HG02840 (cell line): ENCODE measurements at regions not wholly inside any gene's neighbourhood (a gene's known extent, or its start where the extent isn't known, plus 50 kb on each side); places are given as distances from the start of the nearest gene placed in this dataset.
"Not testable (repeated sequence)": the region's sequence is repeated elsewhere in the genome, so short reads cannot be mapped to it uniquely, and the experiment has no call there.

ENCODE experiments used
- ATAC-seq: cut with Tn5 transposase; IDR thresholded peaks from one replicate; pipeline ENCODE4 v1.9.1; 2021; ENCODE audit warnings: mild to moderate bottlenecking, moderate library complexity, moderate number of reproducible peaks; ENCODE audit not compliant: unreplicated experiment, low FRiP score

GRCh38 chr4:141503260-141503659 is 133.1 kb upstream of the IL15 start:
- ATAC-seq, result no peak

DNA sequence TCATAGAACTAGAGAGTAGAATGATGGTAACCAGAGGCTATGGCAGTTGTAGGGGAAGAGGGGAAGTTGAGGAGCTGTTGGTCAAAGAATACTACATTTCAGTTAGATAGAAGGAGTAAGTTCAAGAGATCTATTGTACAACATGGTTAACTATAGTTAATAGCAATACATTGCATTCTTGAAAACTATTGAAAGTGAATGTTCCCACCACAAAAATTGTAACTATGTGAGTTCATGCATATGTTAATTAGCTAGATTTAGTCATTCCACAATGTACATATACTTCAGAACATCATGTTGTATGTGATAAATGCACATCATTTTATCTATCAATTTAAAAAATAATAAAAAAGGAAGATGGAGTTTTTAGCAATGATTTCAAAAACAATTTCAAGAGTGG is 125.3 kb upstream of the IL15 start:
- no peak for ATAC-seq

DNA sequence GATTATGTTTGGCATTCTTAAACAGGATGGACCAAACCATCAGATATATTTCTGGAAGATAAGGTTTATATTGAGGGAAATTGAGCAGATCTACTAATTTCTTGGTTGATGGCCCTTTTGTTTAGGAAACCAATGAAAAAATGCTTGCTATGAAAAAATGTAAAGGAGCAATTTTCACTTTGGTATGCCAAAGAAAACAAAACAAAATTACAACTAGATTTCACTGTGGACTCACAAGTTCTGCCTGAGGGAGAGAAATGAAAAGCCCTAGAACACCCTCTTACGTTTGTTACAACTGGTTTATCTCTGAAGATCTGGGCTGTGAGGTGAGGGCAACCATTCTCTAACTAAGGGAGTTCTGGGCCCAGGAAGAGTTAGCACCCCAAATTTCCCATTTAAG is 122.5 kb upstream of the IL15 start:
- no peak for ATAC-seq

GRCh38 chr4:141518222-141518621 is 118.2 kb upstream of the IL15 start:
- ATAC-seq, result no peak

DNA sequence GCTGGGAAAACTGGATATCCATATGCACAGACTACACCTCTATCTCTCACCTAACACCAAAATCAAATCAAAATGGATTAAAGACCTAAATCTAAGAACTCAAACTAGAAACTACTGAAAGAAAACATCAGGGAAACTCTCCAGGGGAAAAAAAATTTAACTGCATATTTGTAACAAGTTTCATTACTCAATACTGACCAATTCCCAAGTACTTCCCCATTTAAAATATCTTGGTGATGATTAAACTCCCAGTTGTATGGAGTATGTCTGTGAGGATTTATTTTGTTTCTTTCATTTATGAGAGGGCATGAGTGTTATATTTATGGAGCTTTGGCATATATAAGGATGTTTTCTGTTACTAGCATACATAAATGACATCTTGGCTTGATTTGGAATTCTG is 112.3 kb upstream of the IL15 start:
- ATAC-seq, result no peak

DNA sequence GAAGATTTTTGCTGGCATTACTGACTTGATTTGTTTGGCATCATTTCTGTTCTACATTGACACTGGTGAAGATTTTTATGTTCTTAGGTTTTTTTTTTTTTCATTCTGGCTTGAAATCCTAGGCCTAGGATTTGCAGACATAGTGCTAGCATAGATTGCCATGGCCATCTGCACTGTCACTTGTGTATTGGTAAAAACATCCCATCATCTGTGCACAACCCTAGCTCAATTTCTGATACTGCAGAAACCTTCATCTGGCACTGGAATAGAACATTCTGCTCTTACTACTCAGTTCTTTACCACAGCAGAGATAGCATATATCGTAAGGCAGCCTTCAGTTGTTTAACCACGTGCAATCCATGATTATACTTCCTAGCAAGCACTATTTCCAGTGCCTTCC is 111.5 kb upstream of the IL15 start:
- no peak for ATAC-seq

DNA sequence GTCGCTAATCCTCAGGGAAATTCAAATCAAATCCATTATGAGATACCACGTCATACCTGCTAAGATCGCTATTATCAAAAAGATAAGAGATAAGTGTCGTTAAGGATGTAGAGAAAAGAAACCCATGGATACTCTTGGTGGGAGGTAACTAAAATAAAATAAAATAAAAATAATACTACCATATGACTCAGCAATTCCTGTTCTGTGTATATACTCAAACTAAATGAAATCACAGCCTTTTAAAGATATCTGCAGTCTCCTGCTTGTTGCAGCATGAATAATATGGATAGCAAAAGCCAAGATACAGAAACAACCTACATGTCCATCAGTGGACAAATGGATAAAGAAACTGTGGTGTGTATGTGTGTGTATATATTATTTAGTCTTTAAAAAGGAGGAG is 105.8 kb upstream of the IL15 start:
- ATAC-seq, result no peak

- no peak for ATAC-seq
Measured at GRCh38 chr4:141534985-141535384, 101.4 kb upstream of the IL15 start.

DNA sequence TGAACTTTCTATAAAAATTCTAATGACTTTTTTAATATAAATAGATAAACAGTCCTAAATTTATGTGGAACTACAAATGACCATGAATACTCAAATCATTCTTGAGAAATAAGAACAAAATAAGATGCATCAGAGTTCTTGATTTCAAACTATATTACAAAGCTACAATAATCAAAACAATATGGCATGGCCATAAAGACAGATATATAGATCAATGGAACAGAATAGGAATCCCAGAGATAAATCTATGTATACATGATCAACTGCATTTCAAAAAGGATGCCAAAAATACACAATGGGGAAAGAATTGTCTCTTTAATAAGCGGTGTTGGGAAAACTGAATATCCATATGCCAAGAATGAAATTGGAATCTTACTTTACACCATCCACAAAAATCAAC is 98.4 kb upstream of the IL15 start:
- no peak for ATAC-seq

GRCh38 chr4:141540643-141541042 is 95.7 kb upstream of the IL15 start:
- ATAC-seq, result no peak

DNA sequence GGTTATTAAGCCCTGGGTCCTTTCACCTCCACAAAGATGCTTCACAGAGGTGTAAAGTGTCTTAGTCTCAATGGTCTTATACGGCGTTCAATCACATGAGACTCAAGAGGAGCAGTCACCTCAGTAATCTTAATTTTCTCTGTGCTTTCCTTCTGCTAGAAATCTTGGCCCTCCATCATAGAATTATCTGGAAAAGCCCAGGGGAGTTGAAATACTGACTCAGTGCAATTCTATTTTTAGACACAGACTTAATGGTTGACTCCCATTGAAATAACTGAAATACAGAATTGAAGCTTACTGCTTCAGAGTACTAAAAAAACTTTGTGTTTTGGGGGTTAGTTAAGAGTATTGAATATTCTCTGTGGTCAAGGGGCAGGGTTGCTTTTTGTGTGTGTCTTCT is 94.5 kb upstream of the IL15 start:
- no peak for ATAC-seq

DNA sequence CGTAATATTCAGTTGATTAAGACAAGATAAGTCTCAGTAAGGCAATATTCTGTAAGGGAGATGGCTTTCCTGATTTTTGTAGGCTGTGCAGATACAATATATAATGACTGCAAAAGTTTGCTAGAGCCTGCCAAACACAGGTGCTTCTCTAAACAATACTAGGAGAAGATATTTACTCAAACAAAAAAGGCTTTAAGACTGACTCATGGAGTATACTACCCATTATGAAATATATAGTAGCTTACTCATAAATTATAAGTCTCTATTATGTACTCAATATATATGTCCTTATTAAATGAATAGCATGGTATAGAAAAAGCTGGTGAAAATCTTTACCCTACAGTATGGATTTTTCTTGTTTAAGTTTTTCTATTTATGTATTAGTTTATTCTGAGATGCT is 93.2 kb upstream of the IL15 start:
- no peak for ATAC-seq

DNA sequence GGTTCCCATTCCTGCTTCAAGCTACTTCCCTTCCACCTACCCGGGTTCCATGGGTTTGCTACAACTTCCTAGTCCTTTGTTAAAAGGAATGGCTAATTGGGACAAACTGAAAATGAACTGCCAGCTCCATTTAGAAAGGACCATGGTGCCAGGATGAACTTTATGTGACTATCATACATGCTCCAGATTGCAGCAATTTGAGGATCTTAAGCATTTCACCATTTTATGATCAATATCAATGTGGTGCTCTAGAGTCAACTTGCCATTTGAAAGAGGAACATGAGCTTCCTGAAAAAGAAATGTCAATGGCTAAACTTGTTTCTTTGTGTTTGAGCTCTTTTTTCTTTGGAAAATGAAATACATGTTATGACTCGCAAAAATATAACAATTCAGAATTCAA is 92.7 kb upstream of the IL15 start:
- ATAC-seq, result no peak

DNA sequence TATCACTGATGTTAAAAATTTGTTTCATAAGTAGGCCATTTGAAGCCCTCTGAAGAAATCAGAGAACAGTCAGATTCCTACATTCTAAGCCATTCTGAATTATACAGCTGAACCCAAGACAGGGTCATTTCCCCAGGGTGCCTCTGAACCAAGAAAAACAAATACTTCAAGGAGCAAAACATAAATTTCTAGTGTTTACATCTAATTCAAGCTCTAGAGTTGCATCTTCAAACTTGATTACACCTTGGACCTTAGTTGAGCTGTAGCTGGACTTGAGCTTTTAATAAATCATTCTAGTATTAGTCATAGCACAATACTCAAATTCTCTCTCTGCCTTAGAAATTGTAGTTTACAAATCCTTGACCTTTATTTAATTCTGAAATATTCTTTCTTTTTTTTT is 87.6 kb upstream of the IL15 start:
- no peak for ATAC-seq

DNA sequence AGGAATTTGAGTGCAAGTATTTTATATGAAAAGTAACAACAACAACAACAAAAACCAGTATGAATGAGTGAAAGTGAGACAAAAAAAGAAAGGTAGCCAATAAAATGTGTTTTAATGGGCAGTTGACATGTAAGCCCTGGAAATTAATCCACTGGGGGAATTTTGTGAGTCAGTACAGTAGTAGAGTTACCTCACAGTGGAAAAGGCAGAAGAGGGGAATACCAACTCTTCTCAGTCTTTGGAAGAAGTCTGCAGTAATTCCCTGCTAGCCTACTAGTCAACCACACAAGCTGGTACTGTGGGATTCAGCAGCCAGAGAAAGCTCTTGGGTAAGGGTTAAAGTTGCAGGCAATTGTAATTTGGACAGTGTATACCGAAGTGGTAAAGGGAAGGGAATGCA is 76.3 kb upstream of the IL15 start:
- ATAC-seq, result no peak

DNA sequence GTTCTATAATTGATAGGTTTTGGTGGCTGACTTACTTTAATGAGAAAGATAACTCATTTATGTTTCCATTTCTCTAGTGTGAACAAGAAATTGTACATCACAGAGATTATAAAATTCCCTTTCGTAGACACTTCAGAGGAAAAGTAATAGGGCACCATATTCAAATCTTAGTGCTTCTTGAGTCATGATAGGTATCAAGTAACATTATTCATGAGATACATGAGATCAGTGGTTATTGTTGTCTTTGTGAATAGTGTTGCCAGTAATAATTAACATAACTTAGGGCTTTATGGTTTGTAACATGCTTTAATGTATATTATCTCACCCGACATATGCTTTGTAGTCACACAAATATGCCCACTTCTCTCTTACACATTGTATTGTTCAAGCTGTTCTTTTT is 73.7 kb upstream of the IL15 start:
- no peak for ATAC-seq

DNA sequence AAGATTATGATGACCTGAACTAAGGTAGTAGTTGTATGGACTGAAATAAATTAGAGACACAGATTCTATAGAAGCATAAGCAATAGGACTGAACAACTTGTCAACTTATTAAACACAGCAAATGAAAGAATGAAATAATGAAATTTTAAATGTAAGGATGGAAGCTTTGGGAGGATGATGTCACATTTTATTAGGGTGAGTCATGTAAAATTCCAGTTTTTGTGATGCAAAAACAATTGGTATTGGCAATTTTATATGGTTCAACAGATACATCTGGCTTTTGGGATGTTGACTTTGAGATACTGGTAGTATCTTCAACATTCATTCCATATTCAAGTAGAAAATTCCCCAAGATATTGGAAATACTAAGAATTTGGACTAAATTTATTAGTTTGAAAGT is 72.7 kb upstream of the IL15 start:
- ATAC-seq, result no peak

DNA sequence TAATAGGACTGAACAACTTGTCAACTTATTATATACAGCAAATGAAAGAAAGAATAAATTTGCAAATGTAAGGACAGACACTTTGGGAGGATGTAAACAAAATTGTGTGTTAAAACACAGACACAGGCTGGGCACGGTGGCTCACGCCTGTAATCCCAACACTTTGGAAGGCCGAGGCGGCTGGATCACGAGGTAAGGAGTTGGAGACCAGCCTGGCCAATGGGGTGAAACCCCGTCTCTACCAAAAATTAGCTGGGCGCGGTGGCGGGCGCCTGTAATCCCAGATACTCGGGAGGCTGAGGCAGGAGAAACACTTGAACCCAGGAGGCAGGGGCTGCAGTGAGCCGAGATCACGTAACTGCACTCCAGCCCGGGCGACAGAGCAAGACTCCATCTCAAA is 71.4 kb upstream of the IL15 start:
- ATAC-seq, result not testable (repeated sequence)

GRCh38 chr4:141565379-141566089 is 70.8 kb upstream of the IL15 start:
- no peak for ATAC-seq

DNA sequence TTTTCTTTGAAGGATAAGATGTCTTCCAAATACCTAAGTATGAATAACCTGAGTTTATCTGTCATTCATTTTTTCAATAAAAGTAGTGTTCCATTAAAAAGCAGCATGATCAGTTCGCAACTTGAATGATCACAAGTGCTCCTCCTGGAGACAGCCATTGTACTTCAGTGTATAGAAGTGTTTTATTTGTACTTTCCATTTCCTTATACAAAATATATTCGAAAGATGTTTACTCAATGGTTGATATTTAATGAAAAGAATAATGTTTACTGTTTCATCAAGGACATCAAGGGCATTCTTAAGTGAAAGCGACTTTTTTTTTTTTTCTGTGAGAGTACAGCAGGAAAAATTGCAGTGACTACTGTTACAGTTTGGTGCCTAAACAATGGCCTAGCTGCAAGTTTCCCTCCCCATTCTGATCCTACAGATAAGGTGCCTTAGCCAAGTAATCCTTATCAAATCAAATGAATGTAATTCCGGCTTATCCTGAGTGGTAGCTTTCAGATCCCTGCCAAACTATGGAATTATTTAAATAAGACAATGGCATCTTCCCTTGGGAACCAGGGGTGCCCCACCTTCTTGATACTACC is 69.0 kb upstream of the IL15 start:
- ATAC-seq, result no peak

DNA sequence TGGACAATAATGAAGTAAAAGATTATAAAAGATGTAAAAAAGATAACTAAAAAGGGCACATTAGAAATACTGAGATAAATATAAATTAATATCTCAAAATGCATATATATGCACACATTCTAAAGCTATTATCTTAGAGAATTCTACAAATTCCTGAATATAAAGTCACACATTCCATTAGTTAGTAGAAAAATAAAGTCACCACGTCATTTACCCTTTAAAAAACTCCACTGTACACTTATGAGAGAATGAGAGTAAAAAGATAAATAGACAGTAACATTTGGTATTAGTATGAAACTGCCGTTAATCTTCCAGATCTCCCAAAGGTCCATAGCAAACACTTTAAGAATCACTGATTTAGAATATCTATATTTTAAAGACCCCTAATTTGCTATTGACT is 67.2 kb upstream of the IL15 start:
- ATAC-seq, result no peak

- no peak for ATAC-seq
Measured at GRCh38 chr4:141570290-141570689, 66.1 kb upstream of the IL15 start.

DNA sequence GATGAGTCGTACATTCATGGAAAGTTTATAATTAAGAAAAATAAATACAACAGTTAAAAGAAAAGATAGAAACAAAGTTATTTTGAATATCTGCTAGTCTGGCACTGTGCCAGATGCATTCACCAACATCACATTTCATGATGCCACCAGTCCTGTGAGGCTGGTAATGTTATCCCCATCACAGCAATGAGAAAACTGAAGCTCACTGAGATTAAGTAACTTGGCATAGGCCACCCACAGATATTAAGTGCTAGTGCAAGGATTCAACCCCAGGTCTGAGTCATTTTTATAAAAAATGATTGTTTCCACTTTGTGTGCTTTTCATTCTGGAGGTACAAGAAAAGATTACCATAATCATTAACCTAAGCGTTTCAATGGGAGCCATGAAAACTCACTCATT is 65.0 kb upstream of the IL15 start:
- no peak for ATAC-seq
